Ishikawa (cell line): ENCODE measurements at regions not wholly inside any gene's neighbourhood (a gene's known extent, or its start where the extent isn't known, plus 50 kb on each side); places are given as distances from the start of the nearest gene placed in this dataset.

Experiments
- MAX ChIP-seq: IDR thresholded peaks from 2 replicates; pipeline ENCODE4 v1.6.1; 2012
- REST ChIP-seq: IDR thresholded peaks from 2 replicates; pipeline ENCODE4 v1.6.1; 2012; ENCODE audit warnings: low read depth, mild to moderate bottlenecking
- ZBTB7A ChIP-seq: IDR thresholded peaks from 2 replicates; pipeline ENCODE4 v1.6.1; 2012; ENCODE audit warnings: low read depth

- no peak for TF ChIP-seq ZBTB7A
- TF ChIP-seq MAX = no peak
- TF ChIP-seq REST = no peak
Observed at GRCh38 chr22:48182031-48182430, 1419.6 kb downstream of the TBC1D22A start.
